Thymus (tissue), 11 donors: ENCODE measurements at regions not wholly inside any gene's neighbourhood (a gene's known extent, or its start where the extent isn't known, plus 50 kb on each side); places are given as distances from the start of the nearest gene placed in this dataset.

ENCODE experiments used
- DNase-seq, 9 donors: peaks; one replicate each; pipeline ENCODE4 v3.0.0-alpha.2; 2013; ENCODE audit warnings: low spot score in 9 of 9, low read depth in 6 of 9, missing footprints in 1 of 9
- H3K27ac ChIP-seq, 2 donors: one replicate each; pipeline ENCODE4 v1.5.1; 2013; ENCODE audit warnings: control low read depth in 1 of 2, low read depth in 1 of 2, low read length in 1 of 2, mild to moderate bottlenecking in 1 of 2, moderate library complexity in 1 of 2
- H3K27me3 ChIP-seq, 2 donors: one replicate each; pipeline ENCODE4 v1.5.1; 2013; ENCODE audit warnings: low read length in 1 of 2; ENCODE audit not compliant: control insufficient read depth in 2 of 2, insufficient read depth in 1 of 2
- H3K36me3 ChIP-seq, 2 donors: one replicate each; pipeline ENCODE4 v1.5.1; 2013; ENCODE audit warnings: low read length in 1 of 2, mild to moderate bottlenecking in 1 of 2, moderate library complexity in 1 of 2; ENCODE audit not compliant: control insufficient read depth in 2 of 2, insufficient read depth in 2 of 2
- H3K4me1 ChIP-seq, 2 donors: one replicate each; pipeline ENCODE4 v1.5.1; 2013; ENCODE audit warnings: low read length in 2 of 2; ENCODE audit not compliant: control insufficient read depth in 2 of 2, insufficient read depth in 2 of 2
- H3K4me3 ChIP-seq, 2 donors: one replicate each; pipeline ENCODE4 v1.5.1; 2013; ENCODE audit warnings: low read length in 2 of 2, control low read depth in 1 of 2, mild to moderate bottlenecking in 1 of 2
- H3K9me3 ChIP-seq, 2 donors: one replicate each; pipeline ENCODE4 v1.5.1; 2013; ENCODE audit warnings: low read length in 1 of 2, mild to moderate bottlenecking in 1 of 2; ENCODE audit not compliant: control insufficient read depth in 2 of 2, insufficient read depth in 1 of 2
- WGBS: extraction: QIAGEN DNeasy Blood & Tissue Kit; methylation state at CpG from one replicate; pipeline ENCODE4 v1.1.7; 2013; 5-methylcytosine and 5-hydroxymethylcytosine counted together
- donor health status: healthy.

- peaks cover 10 to 22% of the 10 kb centered on the region in 2 donors for H3K4me1 ChIP-seq
- 93% methylated on average over 18 of the region's 18 CpGs for WGBS
- no peak overlapping the region for H3K4me3 ChIP-seq
- H3K36me3 ChIP-seq, result no peaks in the 10 kb centered on the region
- DNase-seq, result no peak
- no peak overlapping the region for H3K27ac ChIP-seq
- H3K9me3 ChIP-seq, result no peaks in the 10 kb centered on the region
- no peaks in the 10 kb centered on the region for H3K27me3 ChIP-seq
Observed at GRCh38 chr1:10899490-10900250, 103.2 kb upstream of the CASZ1 start.

- no peak for DNase-seq
- H3K9me3 ChIP-seq, result no peaks in the 10 kb centered on the region
- no peaks in the 10 kb centered on the region for H3K27me3 ChIP-seq
- H3K4me3 ChIP-seq, result no peak overlapping the region
- no peak overlapping the region for H3K27ac ChIP-seq
- no peaks in the 10 kb centered on the region for H3K36me3 ChIP-seq
- 95% methylated on average over 12 of the region's 12 CpGs for WGBS
- H3K4me1 ChIP-seq, result peaks cover 14 to 28% of the 10 kb centered on the region in 2 donors
Observed at GRCh38 chr1:10900251-10900651, 103.8 kb upstream of the CASZ1 start.

GRCh38 chr1:10900691-10901090 lies 104.2 kb upstream of the CASZ1 start:
- Histone ChIP-seq H3K4me1 (peaks cover 15 to 32% of the 10 kb centered on the region in 2 donors), H3K27ac (no peak overlapping the region), H3K9me3 (no peaks in the 10 kb centered on the region), H3K36me3 (no peaks in the 10 kb centered on the region), H3K27me3 (no peaks in the 10 kb centered on the region), H3K4me3 (no peak overlapping the region)
- WGBS, result 88% methylated on average over 6 of the region's 6 CpGs
- no peak for DNase-seq

- Histone ChIP-seq H3K4me1 (peaks cover 21 to 37% of the 10 kb centered on the region in 2 donors), H3K36me3 (no peaks in the 10 kb centered on the region), H3K9me3 (no peaks in the 10 kb centered on the region), H3K27ac (no peak overlapping the region), H3K27me3 (no peaks in the 10 kb centered on the region), H3K4me3 (no peak overlapping the region)
- DNase-seq, result no peak
- WGBS, result 90% methylated on average over 29 of the region's 29 CpGs
Observed at GRCh38 chr1:10901091-10901890, 104.8 kb upstream of the CASZ1 start.

- no peaks in the 10 kb centered on the region for H3K9me3 ChIP-seq
- H3K27me3 ChIP-seq, result peaks cover 0 to under 1% of the 10 kb centered on the region in 2 donors
- no peak for DNase-seq
- peaks cover 21 to 37% of the 10 kb centered on the region in 2 donors for H3K4me1 ChIP-seq
- H3K4me3 ChIP-seq, result no peak overlapping the region
- H3K36me3 ChIP-seq, result no peaks in the 10 kb centered on the region
- WGBS, result 94% methylated on average over 18 of the region's 18 CpGs
- no peak overlapping the region for H3K27ac ChIP-seq
Observed at GRCh38 chr1:10901891-10902805, 105.7 kb upstream of the CASZ1 start.

- Histone ChIP-seq H3K36me3 (no peaks in the 10 kb centered on the region), H3K4me1 (peaks cover 21 to 36% of the 10 kb centered on the region in 2 donors), H3K27ac (no peak overlapping the region), H3K27me3 (peaks cover 0 to 2% of the 10 kb centered on the region in 2 donors), H3K9me3 (no peaks in the 10 kb centered on the region), H3K4me3 (no peak overlapping the region)
- 97% methylated on average over 3 of the region's 3 CpGs for WGBS
- DNase-seq, result no peak
Observed at GRCh38 chr1:10903421-10903820, 107.0 kb upstream of the CASZ1 start.

GRCh38 chr1:10903821-10904220 lies 107.4 kb upstream of the CASZ1 start:
- peaks cover 0 to 2% of the 10 kb centered on the region in 2 donors for H3K27me3 ChIP-seq
- peak in 1 of 9 donors; percentile 38 for DNase-seq
- H3K27ac ChIP-seq, result no peak overlapping the region
- WGBS, result 69% methylated on average over 9 of the region's 9 CpGs
- peaks cover 21 to 34% of the 10 kb centered on the region in 2 donors for H3K4me1 ChIP-seq
- H3K9me3 ChIP-seq, result no peaks in the 10 kb centered on the region
- H3K4me3 ChIP-seq, result no peak overlapping the region
- no peaks in the 10 kb centered on the region for H3K36me3 ChIP-seq

- 30% methylated on average over 23 of the region's 23 CpGs for WGBS
- Histone ChIP-seq H3K4me1 (peaks cover 21 to 40% of the 10 kb centered on the region in 2 donors), H3K36me3 (no peaks in the 10 kb centered on the region), H3K27ac (peak overlapping the region in 1 of 2 donors; percentile 66), H3K27me3 (peaks cover 0 to 2% of the 10 kb centered on the region in 2 donors), H3K4me3 (no peak overlapping the region), H3K9me3 (no peaks in the 10 kb centered on the region)
- peak in 5 of 9 donors; percentile 50 to 83 (median 53) for DNase-seq
Observed at GRCh38 chr1:10904396-10905358, 107.8 kb upstream of the TARDBP start.
